ENCODE measurements at regions not wholly inside any gene's neighbourhood (a gene's known extent, or its start where the extent isn't known, plus 50 kb on each side); places are given as distances from the start of the nearest gene placed in this dataset.

DNA sequence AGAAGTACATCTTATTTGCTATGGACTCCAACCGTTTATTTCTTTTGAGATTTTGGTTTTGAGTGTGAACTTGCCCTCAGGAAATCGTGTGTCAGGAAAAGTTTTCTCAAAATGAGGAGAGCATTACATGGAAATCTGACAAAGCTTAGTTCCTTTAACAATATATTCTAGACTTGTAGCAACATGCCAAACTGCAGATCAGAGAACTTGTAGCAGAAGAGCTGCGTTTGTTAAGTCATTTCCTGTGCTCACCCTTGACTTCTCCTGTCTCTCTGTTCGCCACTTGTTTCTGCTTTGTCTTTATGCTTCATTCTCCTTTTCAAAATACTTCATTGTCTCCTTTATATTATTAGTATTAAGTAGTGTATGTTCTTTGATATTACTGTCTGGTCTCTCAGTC, 116.6 kb upstream of the FOXP2 start:
- TF ChIP-seq CTCF (optimal IDR thresholded peaks at IDR 0.05 in 1 of 3, IDR thresholded peaks at IDR 0.05 in 1 of 3, conservative IDR thresholded peaks at IDR 0.05 in 1 of 3; ENCODE audit: extremely low read depth in 1 of 3, insufficient read depth in 2 of 3, low read length in 3 of 3), result no peak
- TF ChIP-seq EZH2 (IDR thresholded peaks at IDR 0.05; ENCODE audit: low read length), result no peak

Data from keratinocyte (primary cell).